Epithelial cell of proximal tubule (primary cell): ENCODE measurements at regions not wholly inside any gene's neighbourhood (a gene's known extent, or its start where the extent isn't known, plus 50 kb on each side); places are given as distances from the start of the nearest gene placed in this dataset.

Experiments
- DNase-seq: peaks from one replicate; pipeline ENCODE4 v3.0.0-alpha.2; 2011; ENCODE audit warnings: low read depth
- H3K4me3 ChIP-seq: 2 replicates; pipeline ENCODE4 v1.5.1; 2011; ENCODE audit warnings: low read depth, mild to moderate bottlenecking, low read length
- TF ChIP-seq, protein P1 (sequence below): conservative IDR thresholded peaks from 2 replicates; pipeline ENCODE4 v1.5.1; 2012; ENCODE audit warnings: low read depth, mild to moderate bottlenecking, low read length

DNA sequence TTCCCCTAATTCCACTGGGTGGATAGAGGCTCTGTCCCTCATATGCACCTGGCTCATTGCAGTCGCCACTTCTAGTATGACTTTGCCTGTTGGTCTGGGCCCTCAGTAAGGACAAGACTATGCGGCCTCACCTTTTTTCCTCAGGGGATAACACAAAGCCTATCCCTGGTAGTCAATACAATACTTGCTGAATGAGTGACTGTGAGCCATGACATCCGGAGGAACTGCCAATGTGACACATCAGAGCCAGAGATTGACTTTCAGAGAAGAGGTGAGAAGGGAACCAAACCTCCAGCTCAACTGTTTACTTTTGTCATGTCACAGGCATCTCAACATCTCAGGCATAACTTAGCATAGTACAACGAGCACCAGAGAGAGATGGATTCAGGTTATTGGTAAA is 371.3 kb downstream of the DMRT2 start:
- TF ChIP-seq, protein P1, sequence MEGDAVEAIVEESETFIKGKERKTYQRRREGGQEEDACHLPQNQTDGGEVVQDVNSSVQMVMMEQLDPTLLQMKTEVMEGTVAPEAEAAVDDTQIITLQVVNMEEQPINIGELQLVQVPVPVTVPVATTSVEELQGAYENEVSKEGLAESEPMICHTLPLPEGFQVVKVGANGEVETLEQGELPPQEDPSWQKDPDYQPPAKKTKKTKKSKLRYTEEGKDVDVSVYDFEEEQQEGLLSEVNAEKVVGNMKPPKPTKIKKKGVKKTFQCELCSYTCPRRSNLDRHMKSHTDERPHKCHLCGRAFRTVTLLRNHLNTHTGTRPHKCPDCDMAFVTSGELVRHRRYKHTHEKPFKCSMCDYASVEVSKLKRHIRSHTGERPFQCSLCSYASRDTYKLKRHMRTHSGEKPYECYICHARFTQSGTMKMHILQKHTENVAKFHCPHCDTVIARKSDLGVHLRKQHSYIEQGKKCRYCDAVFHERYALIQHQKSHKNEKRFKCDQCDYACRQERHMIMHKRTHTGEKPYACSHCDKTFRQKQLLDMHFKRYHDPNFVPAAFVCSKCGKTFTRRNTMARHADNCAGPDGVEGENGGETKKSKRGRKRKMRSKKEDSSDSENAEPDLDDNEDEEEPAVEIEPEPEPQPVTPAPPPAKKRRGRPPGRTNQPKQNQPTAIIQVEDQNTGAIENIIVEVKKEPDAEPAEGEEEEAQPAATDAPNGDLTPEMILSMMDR = no peak

DNA sequence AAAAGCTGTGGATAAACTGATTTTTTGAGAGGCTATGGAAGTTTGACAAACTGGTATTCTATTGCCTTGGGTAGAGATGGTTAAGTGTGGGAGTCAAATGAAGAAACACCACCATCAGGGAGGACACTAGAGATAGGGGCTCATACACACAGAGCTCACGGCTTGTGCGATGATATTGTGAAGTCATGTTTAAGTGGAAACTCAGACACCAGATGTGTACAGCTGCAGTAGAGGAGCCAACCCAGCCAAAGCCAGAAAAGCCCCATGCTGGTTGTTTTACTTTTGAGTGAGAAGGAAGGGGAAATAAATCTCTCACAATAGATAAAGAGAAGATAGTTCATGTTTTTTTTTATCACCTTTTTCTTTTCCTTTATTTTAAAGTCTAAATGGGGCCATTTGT is 377.7 kb downstream of the DMRT2 start:
- H3K4me3 ChIP-seq = no peak overlapping the region
- DNase-seq = no peak
- TF ChIP-seq, protein P1 = no peak

More for the DNA sequence above, 371.3 kb downstream of the DMRT2 start:
- H3K4me3 ChIP-seq = no peak overlapping the region
- DNase-seq = no peak

DNA sequence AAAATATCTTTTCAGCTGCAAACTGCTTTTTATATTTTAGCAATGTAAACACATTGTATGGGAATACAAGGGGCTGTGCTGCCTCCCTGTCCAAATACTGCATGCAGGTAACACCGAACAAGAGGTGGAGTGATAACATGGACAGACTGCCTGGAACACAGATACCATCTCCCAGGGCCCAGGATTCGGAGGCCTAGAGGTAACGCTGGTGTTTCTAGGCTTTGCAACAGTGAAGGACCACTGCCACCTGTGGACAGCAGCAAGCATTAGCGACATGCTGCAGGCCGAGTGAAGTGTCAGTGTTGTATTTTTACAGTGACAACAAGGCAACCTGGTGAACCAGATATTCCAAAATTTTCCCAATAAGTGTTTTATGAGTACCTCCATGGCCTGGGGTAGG is 379.1 kb downstream of the DMRT2 start:
- no peak overlapping the region for H3K4me3 ChIP-seq
- TF ChIP-seq, protein P1 = peak; percentile 47
- DNase-seq = no peak

DNA sequence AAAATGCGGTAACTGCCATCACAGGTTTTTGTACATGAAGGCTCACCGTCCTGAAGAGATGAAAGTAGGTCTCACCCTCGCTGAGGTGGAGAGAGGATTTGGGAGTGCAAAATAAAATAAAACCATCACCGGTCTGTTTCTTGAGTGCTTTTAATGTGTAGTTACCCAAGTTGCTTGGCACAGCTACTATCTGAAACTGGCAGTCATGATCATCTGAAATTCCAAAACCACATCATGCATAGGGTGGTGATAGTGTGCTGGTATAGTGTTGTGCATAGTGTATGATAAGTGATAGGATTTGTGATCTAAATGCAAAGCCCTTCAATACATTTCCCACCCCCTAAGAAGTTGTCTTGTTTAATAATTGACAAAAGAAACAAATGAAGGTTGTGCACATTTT is 381.3 kb downstream of the DMRT2 start:
- no peak overlapping the region for H3K4me3 ChIP-seq
- no peak for DNase-seq
- TF ChIP-seq, protein P1 = no peak

GRCh38 chr9:1434052-1434767 is 384.1 kb downstream of the DMRT2 start:
- H3K4me3 ChIP-seq = no peak overlapping the region
- TF ChIP-seq, protein P1 = peak; percentile 38
- DNase-seq = no peak

GRCh38 chr9:1434811-1435210 is 384.7 kb downstream of the DMRT2 start:
- DNase-seq = no peak
- TF ChIP-seq, protein P1 = no peak
- H3K4me3 ChIP-seq = no peak overlapping the region

DNA sequence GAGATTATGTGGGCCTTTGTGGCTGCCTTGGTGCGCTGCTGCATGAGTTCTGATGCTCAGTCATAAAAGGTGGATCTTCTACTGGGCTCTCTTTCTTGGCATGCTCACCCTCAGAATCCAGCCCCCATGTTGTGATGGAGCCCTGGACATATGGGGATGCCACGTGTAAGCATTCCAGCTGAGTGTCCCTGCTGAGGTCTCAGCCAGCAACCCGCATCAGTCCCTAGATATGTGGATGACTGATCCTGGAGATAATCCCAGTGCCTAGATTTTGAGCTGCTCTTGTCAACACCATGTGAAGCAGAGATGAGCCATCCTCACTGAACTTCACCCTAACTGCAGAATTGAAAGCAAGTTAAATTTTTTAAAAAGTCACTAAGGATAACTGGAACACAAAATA is 390.1 kb downstream of the DMRT2 start:
- DNase-seq = no peak
- no peak overlapping the region for H3K4me3 ChIP-seq
- TF ChIP-seq, protein P1 = no peak
